Calu3 (cell line): ENCODE measurements at regions not wholly inside any gene's neighbourhood (a gene's known extent, or its start where the extent isn't known, plus 50 kb on each side); places are given as distances from the start of the nearest gene placed in this dataset.

ENCODE experiments used
- BruUV-seq: library from RNA; stranded (reverse); fragments of 400-500 nt; replicated peaks from 2 replicates; lab custom pipeline; 2021; lab: Mats Ljungman, UMichigan
- CTCF ChIA-PET: fragments of 300-600 bp; sonication (Branson Sonifier 250); formaldehyde crosslinking; loops from one replicate; lab custom pipeline; 2022; ENCODE audit warnings: antibody characterized with exemption; lab: Charles Lee
- DNase-seq: peaks from one replicate; pipeline ENCODE4 v3.0.0; 2022
- H3K27ac Mint-ChIP-seq: one replicate; pipeline ENCODE4 v1.8.0; 2022; ENCODE audit warnings: mixed read lengths; ENCODE audit not compliant: unreplicated experiment
- H3K27me3 Mint-ChIP-seq: one replicate; pipeline ENCODE4 v1.8.0; 2022; ENCODE audit warnings: mixed read lengths; ENCODE audit not compliant: unreplicated experiment
- H3K36me3 Mint-ChIP-seq: one replicate; pipeline ENCODE4 v1.8.0; 2022; ENCODE audit warnings: mild to moderate bottlenecking, moderate library complexity, mixed read lengths; ENCODE audit not compliant: insufficient read depth, unreplicated experiment
- H3K4me1 Mint-ChIP-seq: one replicate; pipeline ENCODE4 v1.8.0; 2022; ENCODE audit warnings: mild to moderate bottlenecking, low read depth, mixed read lengths; ENCODE audit not compliant: unreplicated experiment
- H3K4me3 Mint-ChIP-seq: one replicate; pipeline ENCODE4 v1.8.0; 2022; ENCODE audit warnings: mild to moderate bottlenecking, low read depth, moderate library complexity, mixed read lengths; ENCODE audit not compliant: unreplicated experiment
- H3K9me3 Mint-ChIP-seq: one replicate; pipeline ENCODE4 v1.8.0; 2022; ENCODE audit warnings: low read depth, mixed read lengths; ENCODE audit not compliant: unreplicated experiment
- CTCF ChIP-seq: fragments of 200-600 bp; IDR thresholded peaks from one replicate; pipeline ENCODE4 v1.8.0; 2022; ENCODE audit warnings: antibody characterized with exemption; ENCODE audit not compliant: unreplicated experiment
- intact Hi-C: fragments of 100-400 bp; cut with micrococcal nuclease; formaldehyde crosslinking; loops from one replicate; pipeline ENCODE4 v1.10.0; 2022; ENCODE audit not compliant: unreplicated experiment

GRCh38 chr9:38133595-38133994 lies 64.6 kb upstream of the SHB start:
- Mint-ChIP-seq H3K9me3 (no peaks in the 10 kb centered on the region), H3K27me3 (peaks cover 22% of the 10 kb centered on the region), H3K4me3 (no peak overlapping the region), H3K27ac (no peak overlapping the region), H3K4me1 (no peaks in the 10 kb centered on the region), H3K36me3 (no peaks in the 10 kb centered on the region)
- no peak for DNase-seq
- CTCF ChIA-PET = no interaction called here
- BruUV-seq = no TSS peak
- intact Hi-C loops = no loop called here
- TF ChIP-seq CTCF = no peak

- no peak for TF ChIP-seq CTCF
- intact Hi-C loops = no loop called here
- DNase-seq = no peak
- no peak overlapping the region for H3K4me3 Mint-ChIP-seq
- H3K36me3 Mint-ChIP-seq = no peaks in the 10 kb centered on the region
- H3K27ac Mint-ChIP-seq = no peak overlapping the region
- no peaks in the 10 kb centered on the region for H3K4me1 Mint-ChIP-seq
- H3K9me3 Mint-ChIP-seq = no peaks in the 10 kb centered on the region
- CTCF ChIA-PET = no interaction called here
- peaks cover 15% of the 10 kb centered on the region for H3K27me3 Mint-ChIP-seq
- no TSS peak for BruUV-seq
Measured at GRCh38 chr9:38132956-38133355, 63.9 kb upstream of the SHB start.

- Mint-ChIP-seq H3K36me3 (no peaks in the 10 kb centered on the region), H3K4me3 (no peak overlapping the region), H3K9me3 (no peaks in the 10 kb centered on the region), H3K4me1 (no peaks in the 10 kb centered on the region), H3K27me3 (peaks cover 14% of the 10 kb centered on the region), H3K27ac (no peak overlapping the region)
- no peak for TF ChIP-seq CTCF
- no peak for DNase-seq
- intact Hi-C loops = no loop called here
- no TSS peak for BruUV-seq
- CTCF ChIA-PET = no interaction called here
Measured at GRCh38 chr9:38131729-38132128, 62.7 kb upstream of the SHB start.

GRCh38 chr9:38130724-38131123 lies 61.7 kb upstream of the SHB start:
- no TSS peak for BruUV-seq
- Mint-ChIP-seq H3K9me3 (no peaks in the 10 kb centered on the region), H3K27ac (no peak overlapping the region), H3K4me1 (peaks cover 8% of the 10 kb centered on the region), H3K27me3 (peaks cover 21% of the 10 kb centered on the region), H3K4me3 (no peak overlapping the region), H3K36me3 (no peaks in the 10 kb centered on the region)
- intact Hi-C loops = no loop called here
- CTCF ChIA-PET = no interaction called here
- no peak for TF ChIP-seq CTCF
- no peak for DNase-seq
